Activated B cell treated with CpG ODN at 0.5 μM for 24 hours (primary cell): ENCODE measurements at regions not wholly inside any gene's neighbourhood (a gene's known extent, or its start where the extent isn't known, plus 50 kb on each side); places are given as distances from the start of the nearest gene placed in this dataset.

ENCODE experiments used
- ATAC-seq: fragments of 200-7000 bp; cut with Tn5 transposase; one replicate; pipeline ENCODE4 v1.10.0; 2021; ENCODE audit warnings: low read depth, mild to moderate bottlenecking, moderate library complexity
- CTCF ChIA-PET: fragments of 350-600 bp; sonication (Branson Sonifier 250); formaldehyde crosslinking; loops from one replicate; lab custom pipeline; 2021; ENCODE audit warnings: antibody characterized with exemption; lab: Charles Lee
- POLR2A ChIA-PET: fragments of 350-600 bp; sonication (Branson Sonifier 250); formaldehyde crosslinking; loops from one replicate; lab custom pipeline; 2021; ENCODE audit warnings: antibody characterized with exemption; lab: Charles Lee
- DNase-seq: peaks from one replicate; pipeline ENCODE4 v3.0.0; 2022
- H3K27ac Mint-ChIP-seq: one replicate; pipeline ENCODE4 v1.8.0; 2020; ENCODE audit warnings: mixed read lengths
- H3K27me3 Mint-ChIP-seq: one replicate; pipeline ENCODE4 v1.8.0; 2021; ENCODE audit warnings: mixed read lengths
- H3K36me3 Mint-ChIP-seq: one replicate; pipeline ENCODE4 v1.8.0; 2021; ENCODE audit warnings: low read depth, mixed read lengths
- H3K4me1 Mint-ChIP-seq: one replicate; pipeline ENCODE4 v1.8.0; 2021; ENCODE audit warnings: mixed read lengths
- H3K4me3 Mint-ChIP-seq: one replicate; pipeline ENCODE4 v1.8.0; 2020; ENCODE audit warnings: mild to moderate bottlenecking, mixed read lengths
- H3K9me3 Mint-ChIP-seq: one replicate; pipeline ENCODE4 v1.8.0; 2020; ENCODE audit warnings: mixed read lengths
- intact Hi-C: fragments of 100-400 bp; cut with micrococcal nuclease; formaldehyde crosslinking; loops from one replicate; pipeline ENCODE4 v1.15.1; 2024
- TF ChIP-seq, protein P1 (sequence below): fragments of 200-600 bp; IDR thresholded peaks from one replicate; pipeline ENCODE4 v1.8.0; 2022; ENCODE audit warnings: antibody characterized with exemption, mild to moderate bottlenecking

DNA sequence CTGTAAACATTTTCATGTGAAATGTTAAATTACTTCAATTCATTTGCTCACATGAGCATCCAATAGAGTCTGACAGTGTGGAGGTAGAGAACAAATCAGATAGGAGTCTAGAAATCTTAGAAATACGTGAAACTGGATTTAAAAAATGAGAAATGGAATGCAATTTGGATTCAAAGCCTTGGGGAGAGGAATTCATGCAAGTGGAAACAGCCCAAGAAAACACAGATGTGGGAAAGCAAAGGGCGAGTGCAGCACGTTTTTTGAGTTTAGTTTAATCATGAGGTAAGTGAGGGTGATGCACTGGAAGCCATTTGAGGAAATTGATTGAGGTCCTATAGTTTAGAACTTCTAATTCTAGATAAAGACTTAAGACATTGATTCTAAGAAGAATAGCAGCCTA lies 434.7 kb downstream of the C3orf38 start:
- CTCF ChIA-PET = no interaction called here
- H3K36me3 Mint-ChIP-seq = no peaks in the 10 kb centered on the region
- no peaks in the 10 kb centered on the region for H3K4me1 Mint-ChIP-seq
- no peaks in the 10 kb centered on the region for H3K27me3 Mint-ChIP-seq
- no peaks in the 10 kb centered on the region for H3K9me3 Mint-ChIP-seq
- intact Hi-C loops = no loop called here
- ATAC-seq (no peak), DNase-seq (no peak)
- TF ChIP-seq, protein P1, sequence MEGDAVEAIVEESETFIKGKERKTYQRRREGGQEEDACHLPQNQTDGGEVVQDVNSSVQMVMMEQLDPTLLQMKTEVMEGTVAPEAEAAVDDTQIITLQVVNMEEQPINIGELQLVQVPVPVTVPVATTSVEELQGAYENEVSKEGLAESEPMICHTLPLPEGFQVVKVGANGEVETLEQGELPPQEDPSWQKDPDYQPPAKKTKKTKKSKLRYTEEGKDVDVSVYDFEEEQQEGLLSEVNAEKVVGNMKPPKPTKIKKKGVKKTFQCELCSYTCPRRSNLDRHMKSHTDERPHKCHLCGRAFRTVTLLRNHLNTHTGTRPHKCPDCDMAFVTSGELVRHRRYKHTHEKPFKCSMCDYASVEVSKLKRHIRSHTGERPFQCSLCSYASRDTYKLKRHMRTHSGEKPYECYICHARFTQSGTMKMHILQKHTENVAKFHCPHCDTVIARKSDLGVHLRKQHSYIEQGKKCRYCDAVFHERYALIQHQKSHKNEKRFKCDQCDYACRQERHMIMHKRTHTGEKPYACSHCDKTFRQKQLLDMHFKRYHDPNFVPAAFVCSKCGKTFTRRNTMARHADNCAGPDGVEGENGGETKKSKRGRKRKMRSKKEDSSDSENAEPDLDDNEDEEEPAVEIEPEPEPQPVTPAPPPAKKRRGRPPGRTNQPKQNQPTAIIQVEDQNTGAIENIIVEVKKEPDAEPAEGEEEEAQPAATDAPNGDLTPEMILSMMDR = no peak
- POLR2A ChIA-PET = no interaction called here
- H3K4me3 Mint-ChIP-seq = no peak overlapping the region
- H3K27ac Mint-ChIP-seq = no peak overlapping the region

DNA sequence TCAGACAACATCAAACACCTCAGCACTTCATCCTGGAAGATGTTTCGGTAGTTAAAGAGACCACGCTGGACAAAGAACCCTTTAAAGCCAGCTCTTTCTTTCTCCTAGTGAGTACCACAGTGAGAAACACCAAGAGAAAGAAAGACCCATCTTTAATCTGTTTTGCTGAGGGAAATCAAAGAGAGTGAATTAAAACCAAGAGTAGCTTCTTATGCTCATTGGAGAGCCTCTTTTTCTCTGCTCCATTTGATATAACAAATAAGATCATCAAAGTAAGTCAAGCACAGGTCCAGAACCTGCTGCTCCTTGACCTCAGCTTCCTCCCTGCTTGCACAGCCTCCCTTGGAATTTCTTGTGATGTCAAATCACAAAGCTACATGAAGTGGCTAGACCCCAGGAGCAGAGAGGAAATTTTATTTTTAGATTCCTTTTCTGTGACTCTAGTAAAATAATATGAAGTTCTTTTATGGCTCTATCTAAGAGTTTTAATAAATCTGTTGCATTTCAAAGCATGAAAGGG lies 436.4 kb downstream of the C3orf38 start:
- intact Hi-C loops = no loop called here
- POLR2A ChIA-PET = no interaction called here
- ATAC-seq = no peak
- Mint-ChIP-seq H3K4me3 (no peak overlapping the region), H3K9me3 (no peaks in the 10 kb centered on the region), H3K36me3 (no peaks in the 10 kb centered on the region), H3K4me1 (no peaks in the 10 kb centered on the region), H3K27ac (no peak overlapping the region), H3K27me3 (no peaks in the 10 kb centered on the region)
- DNase-seq = no peak
- CTCF ChIA-PET = no interaction called here
- TF ChIP-seq, protein P1 = no peak

GRCh38 chr3:88589138-88589537 lies 439.4 kb downstream of the C3orf38 start:
- DNase-seq = no peak
- Mint-ChIP-seq H3K27ac (no peak overlapping the region), H3K4me3 (no peak overlapping the region), H3K9me3 (no peaks in the 10 kb centered on the region), H3K4me1 (no peaks in the 10 kb centered on the region), H3K36me3 (no peaks in the 10 kb centered on the region), H3K27me3 (no peaks in the 10 kb centered on the region)
- CTCF ChIA-PET = no interaction called here
- TF ChIP-seq, protein P1 = no peak
- no peak for ATAC-seq
- POLR2A ChIA-PET = no interaction called here
- intact Hi-C loops = no loop called here

- intact Hi-C loops = no loop called here
- Mint-ChIP-seq H3K27me3 (no peaks in the 10 kb centered on the region), H3K9me3 (no peaks in the 10 kb centered on the region), H3K27ac (no peak overlapping the region), H3K4me3 (no peak overlapping the region), H3K4me1 (no peaks in the 10 kb centered on the region), H3K36me3 (no peaks in the 10 kb centered on the region)
- POLR2A ChIA-PET = no interaction called here
- TF ChIP-seq, protein P1 = no peak
- DNase-seq (no peak), ATAC-seq (no peak)
- CTCF ChIA-PET = no interaction called here
Observed at GRCh38 chr3:88595026-88595425, 445.3 kb downstream of the C3orf38 start.

DNA sequence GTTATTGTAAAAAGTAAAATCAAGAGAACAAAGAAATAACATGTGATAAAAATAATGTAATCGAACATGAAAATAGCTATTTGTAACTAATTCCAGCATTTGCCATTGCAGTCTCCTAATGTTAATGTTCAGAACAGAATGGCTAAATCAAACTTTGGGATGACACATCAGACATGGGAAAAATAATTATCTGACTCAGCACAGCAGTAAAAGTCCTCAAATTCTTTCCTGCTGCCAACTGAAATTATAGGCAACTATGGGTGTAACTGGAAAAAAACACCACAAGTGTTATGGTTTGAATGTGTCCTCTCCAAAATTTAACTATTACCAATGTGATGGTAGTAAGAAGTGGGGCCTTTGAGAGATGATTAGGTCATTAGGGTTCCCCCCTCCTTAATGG lies 446.7 kb downstream of the C3orf38 start:
- no peak for ATAC-seq
- intact Hi-C loops = no loop called here
- Mint-ChIP-seq H3K9me3 (no peaks in the 10 kb centered on the region), H3K27ac (no peak overlapping the region), H3K4me1 (no peaks in the 10 kb centered on the region), H3K27me3 (no peaks in the 10 kb centered on the region), H3K36me3 (no peaks in the 10 kb centered on the region), H3K4me3 (no peak overlapping the region)
- CTCF ChIA-PET = no interaction called here
- no peak for DNase-seq
- TF ChIP-seq, protein P1 = no peak
- POLR2A ChIA-PET = no interaction called here
